Caco-2 (cell line): ENCODE measurements at regions not wholly inside any gene's neighbourhood (a gene's known extent, or its start where the extent isn't known, plus 50 kb on each side); places are given as distances from the start of the nearest gene placed in this dataset.
"Not testable (repeated sequence)": the region's sequence is repeated elsewhere in the genome, so short reads cannot be mapped to it uniquely, and the experiment has no call there.

ENCODE experiments used
- BruUV-seq: library from RNA; stranded (reverse); fragments of 400-500 nt; replicated peaks from 2 replicates; lab custom pipeline; 2021; lab: Mats Ljungman, UMichigan
- CTCF ChIA-PET: fragments of 300-600 bp; sonication (Branson Sonifier 250); formaldehyde crosslinking; loops from one replicate; lab custom pipeline; 2022; ENCODE audit warnings: antibody characterized with exemption; lab: Charles Lee
- POLR2A ChIA-PET: fragments of 300-600 bp; sonication (Branson Sonifier 250); formaldehyde crosslinking; loops from one replicate; lab custom pipeline; 2022; ENCODE audit warnings: antibody characterized with exemption; lab: Charles Lee
- DNase-seq, 2 experiments: peaks; one replicate each; pipeline versions ENCODE4 v3.0.0 to v3.0.0-alpha.2; 2020 to 2022
- H3K27me3 ChIP-seq: replicated peaks from 2 replicates; pipeline ENCODE4 v1.6.0; 2011; ENCODE audit warnings: low read length; ENCODE audit not compliant: control insufficient read depth, insufficient read depth
- H3K36me3 ChIP-seq: 2 replicates; pipeline ENCODE4 v1.5.1; 2011; ENCODE audit warnings: low read length; ENCODE audit not compliant: control insufficient read depth, insufficient read depth
- H3K4me1 ChIP-seq: fragments of 250-450 bp; sonication (Bioruptor Pico); 2 replicates; pipeline ENCODE4 v1.5.1; 2020; ENCODE audit warnings: mild to moderate bottlenecking
- H3K4me3 ChIP-seq: 2 replicates; pipeline ENCODE4 v1.5.1; 2011; ENCODE audit warnings: low read depth, mild to moderate bottlenecking, control low read depth, low read length
- H3K9me3 ChIP-seq: fragments of 250-450 bp; sonication (Bioruptor Pico); 2 replicates; pipeline ENCODE4 v1.5.1; 2020; ENCODE audit warnings: mild to moderate bottlenecking, moderate library complexity
- H3K27ac Mint-ChIP-seq: one replicate; pipeline ENCODE4 v1.8.0; 2022; ENCODE audit warnings: mixed read lengths; ENCODE audit not compliant: unreplicated experiment
- H3K27me3 Mint-ChIP-seq: one replicate; pipeline ENCODE4 v1.8.0; 2022; ENCODE audit warnings: mixed read lengths; ENCODE audit not compliant: insufficient read depth, unreplicated experiment
- H3K36me3 Mint-ChIP-seq: one replicate; pipeline ENCODE4 v1.8.0; 2022; ENCODE audit warnings: mild to moderate bottlenecking, mixed read lengths; ENCODE audit not compliant: insufficient read depth, unreplicated experiment
- H3K4me1 Mint-ChIP-seq: one replicate; pipeline ENCODE4 v1.8.0; 2022; ENCODE audit warnings: low read depth, mixed read lengths; ENCODE audit not compliant: unreplicated experiment
- H3K4me3 Mint-ChIP-seq: one replicate; pipeline ENCODE4 v1.8.0; 2022; ENCODE audit warnings: mild to moderate bottlenecking, moderate library complexity, mixed read lengths; ENCODE audit not compliant: unreplicated experiment
- H3K9me3 Mint-ChIP-seq: one replicate; pipeline ENCODE4 v1.8.0; 2022; ENCODE audit warnings: mixed read lengths; ENCODE audit not compliant: unreplicated experiment
- CTCF ChIP-seq, 2 experiments: fragments of 200-600 bp in 1 of 2; IDR thresholded peaks; 1 replicate in 1 of 2; 2 replicates in 1 of 2; pipeline versions ENCODE4 v1.5.1 to v1.8.0; 2011 to 2022; ENCODE audit warnings: antibody characterized with exemption in 1 of 2, control low read depth in 1 of 2, inconsistent platforms in 1 of 2, low read depth in 1 of 2, low read length in 1 of 2, mild to moderate bottlenecking in 1 of 2, moderate library complexity in 1 of 2; ENCODE audit not compliant: insufficient read depth in 1 of 2, severe bottlenecking in 1 of 2, unreplicated experiment in 1 of 2
- intact Hi-C: fragments of 100-400 bp; cut with micrococcal nuclease; formaldehyde crosslinking; loops from one replicate; pipeline ENCODE4 v1.10.0; 2022; ENCODE audit not compliant: unreplicated experiment

DNA sequence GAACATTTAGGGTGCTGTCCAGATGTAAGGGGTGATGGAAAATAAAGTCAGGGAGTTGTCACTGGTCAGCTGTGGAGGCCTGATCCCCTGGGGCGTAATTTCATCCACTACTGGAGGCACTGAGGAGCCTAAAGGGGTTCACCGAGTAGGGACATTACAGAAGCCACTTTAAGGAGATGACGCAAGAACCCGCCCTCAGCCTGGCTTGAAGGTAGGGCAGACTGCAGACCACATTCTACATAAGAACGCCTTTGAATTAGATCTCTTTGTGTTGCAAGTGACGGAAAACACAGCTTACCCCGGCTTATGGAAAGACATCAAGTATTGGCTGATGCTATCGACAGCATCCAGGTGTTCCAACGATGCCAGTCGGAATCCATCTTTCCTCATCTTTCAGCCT lies 462.7 kb upstream of the CDH4 start:
- Histone ChIP-seq H3K9me3 (no peaks in the 10 kb centered on the region), H3K27me3 (no peaks in the 10 kb centered on the region), H3K4me3 (no peak overlapping the region), H3K4me1 (no peaks in the 10 kb centered on the region), H3K36me3 (no peaks in the 10 kb centered on the region)
- Mint-ChIP-seq H3K27ac (no peak overlapping the region), H3K36me3 (no peaks in the 10 kb centered on the region), H3K4me1 (no peaks in the 10 kb centered on the region), H3K27me3 (peaks cover 25% of the 10 kb centered on the region), H3K9me3 (no peaks in the 10 kb centered on the region), H3K4me3 (no peak overlapping the region)
- no peak for TF ChIP-seq CTCF (IDR thresholded peaks at IDR 0.05; ENCODE audit: insufficient read depth in 1 of 2, low read depth in 1 of 2, low read length in 1 of 2, severe bottlenecking in 1 of 2, unreplicated experiment in 1 of 2)
- intact Hi-C loops: no loop called here
- POLR2A ChIA-PET: no interaction called here
- DNase-seq: no peak
- BruUV-seq: no TSS peak
- CTCF ChIA-PET: interaction anchor here (0.5 kb wide), 1 partner anchor 75 kb away, joined by 5 read pairs; no protein-coding TSS in a partner anchor

DNA sequence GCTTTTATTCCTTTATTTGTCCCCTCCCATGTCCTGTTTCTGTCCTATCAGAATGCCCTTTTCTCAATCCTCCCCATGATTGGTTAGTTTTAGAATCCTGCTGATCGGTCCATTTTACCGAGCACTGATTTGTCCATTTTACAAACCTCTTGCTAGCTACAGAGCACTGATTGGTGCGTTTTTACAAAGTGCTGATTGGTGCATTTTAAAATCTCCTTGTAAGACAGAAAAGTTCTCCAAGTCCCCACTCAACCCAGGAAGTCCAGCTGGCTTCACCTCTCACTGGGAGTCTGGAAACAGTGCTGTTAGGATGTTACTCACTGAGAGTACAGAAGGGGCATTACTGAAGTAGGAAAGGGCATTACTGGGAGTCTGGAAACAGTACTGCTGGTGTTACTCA lies 461.7 kb upstream of the CDH4 start:
- intact Hi-C loops, H3K4me3 Mint-ChIP-seq, BruUV-seq: not testable (repeated sequence)

GRCh38 chr20:60791823-60792222 lies 460.2 kb upstream of the CDH4 start:
- no peaks in the 10 kb centered on the region for H3K36me3 Mint-ChIP-seq
- H3K27me3 Mint-ChIP-seq: peaks cover 30% of the 10 kb centered on the region
- Histone ChIP-seq H3K9me3 (no peaks in the 10 kb centered on the region), H3K4me1 (no peaks in the 10 kb centered on the region), H3K4me3 (no peak overlapping the region), H3K27me3 (no peaks in the 10 kb centered on the region), H3K36me3 (no peaks in the 10 kb centered on the region)
- no peak overlapping the region for H3K4me3 Mint-ChIP-seq
- ChIA-PET CTCF (no interaction called here), POLR2A (no interaction called here)
- intact Hi-C loops: no loop called here
- no TSS peak for BruUV-seq
- no peak for TF ChIP-seq CTCF (IDR thresholded peaks at IDR 0.05; ENCODE audit: insufficient read depth in 1 of 2, low read depth in 1 of 2, low read length in 1 of 2, severe bottlenecking in 1 of 2, unreplicated experiment in 1 of 2)
- DNase-seq: no peak
- no peak overlapping the region for H3K27ac Mint-ChIP-seq
- no peaks in the 10 kb centered on the region for H3K9me3 Mint-ChIP-seq
- no peaks in the 10 kb centered on the region for H3K4me1 Mint-ChIP-seq

More for the DNA sequence above, 461.7 kb upstream of the CDH4 start:
- H3K27ac Mint-ChIP-seq, H3K4me1 Mint-ChIP-seq, DNase-seq, H3K4me1 ChIP-seq, POLR2A ChIA-PET, H3K9me3 ChIP-seq, H3K9me3 Mint-ChIP-seq, H3K36me3 ChIP-seq, H3K27me3 ChIP-seq, H3K4me3 ChIP-seq, CTCF ChIA-PET, H3K36me3 Mint-ChIP-seq: not testable (repeated sequence)
- H3K27me3 Mint-ChIP-seq: peaks cover 24% of the 10 kb centered on the region

GRCh38 chr20:60792941-60793340 lies 459.1 kb upstream of the CDH4 start:
- no peak overlapping the region for H3K4me3 ChIP-seq
- Mint-ChIP-seq H3K27me3 (peaks cover 30% of the 10 kb centered on the region), H3K9me3 (no peaks in the 10 kb centered on the region), H3K36me3 (no peaks in the 10 kb centered on the region), H3K4me3 (no peak overlapping the region), H3K27ac (no peak overlapping the region), H3K4me1 (no peaks in the 10 kb centered on the region)
- BruUV-seq: no TSS peak
- no peaks in the 10 kb centered on the region for H3K36me3 ChIP-seq
- ChIA-PET CTCF (no interaction called here), POLR2A (no interaction called here)
- TF ChIP-seq CTCF (IDR thresholded peaks at IDR 0.05; ENCODE audit: insufficient read depth in 1 of 2, low read depth in 1 of 2, low read length in 1 of 2, severe bottlenecking in 1 of 2, unreplicated experiment in 1 of 2): no peak
- no peaks in the 10 kb centered on the region; the same call in 1 of the 2 replicates for H3K9me3 ChIP-seq
- H3K27me3 ChIP-seq: no peaks in the 10 kb centered on the region
- intact Hi-C loops: no loop called here
- H3K4me1 ChIP-seq: no peaks in the 10 kb centered on the region
- DNase-seq: peak in 1 of 2 experiments; percentile 27
